Neuronal stem cell (in vitro differentiated cells): ENCODE measurements at regions not wholly inside any gene's neighbourhood (a gene's known extent, or its start where the extent isn't known, plus 50 kb on each side); places are given as distances from the start of the nearest gene placed in this dataset.

ENCODE experiments used
- DNase-seq: peaks from one replicate; pipeline ENCODE4 v3.0.0-alpha.2; 2013; ENCODE audit warnings: low spot score
- H2AFZ ChIP-seq: one replicate; pipeline ENCODE4 v1.6.1; 2013; ENCODE audit warnings: mild to moderate bottlenecking, low read length, inconsistent platforms
- H2AK5ac ChIP-seq: 2 replicates; pipeline ENCODE4 v1.6.1; 2013; ENCODE audit warnings: low read depth, mild to moderate bottlenecking, inconsistent platforms, low read length, moderate library complexity, mixed read lengths
- H2BK120ac ChIP-seq: 2 replicates; pipeline ENCODE4 v1.6.1; 2013; ENCODE audit warnings: low read depth, mild to moderate bottlenecking, inconsistent platforms, low read length, moderate library complexity, mixed read lengths
- H2BK12ac ChIP-seq: one replicate; pipeline ENCODE4 v1.6.1; 2013; ENCODE audit warnings: low read length, inconsistent platforms
- H2BK15ac ChIP-seq: 2 replicates; pipeline ENCODE4 v1.6.1; 2013; ENCODE audit warnings: mild to moderate bottlenecking, low read length, inconsistent platforms, mixed read lengths
- H2BK5ac ChIP-seq: one replicate; pipeline ENCODE4 v1.6.1; 2013; ENCODE audit warnings: inconsistent platforms, mild to moderate bottlenecking, low read length, moderate library complexity
- H3K14ac ChIP-seq: one replicate; pipeline ENCODE4 v1.6.1; 2013; ENCODE audit warnings: low read length, inconsistent platforms
- H3K18ac ChIP-seq: 2 replicates; pipeline ENCODE4 v1.6.1; 2013; ENCODE audit warnings: low read length, inconsistent platforms
- H3K23ac ChIP-seq: 2 replicates; pipeline ENCODE4 v1.6.1; 2013; ENCODE audit warnings: low read depth, mild to moderate bottlenecking, mixed read lengths, low read length, inconsistent platforms; ENCODE audit not compliant: poor library complexity
- H3K27ac ChIP-seq: replicated peaks from 3 replicates; pipeline ENCODE4 v1.5.1; 2013; ENCODE audit warnings: low read length, inconsistent platforms
- H3K27me3 ChIP-seq, 3 experiments: 2 replicates each; pipeline ENCODE4 v1.6.1; 2013; ENCODE audit warnings: low read length in 3 of 3, mild to moderate bottlenecking in 2 of 3, inconsistent platforms in 1 of 3, low read depth in 1 of 3, mixed read lengths in 1 of 3, moderate library complexity in 1 of 3; ENCODE audit not compliant: control insufficient read depth in 3 of 3, insufficient read depth in 3 of 3
- H3K36me3 ChIP-seq, 2 donors: replicated peaks in 1 of 2; 2 replicates each; pipeline ENCODE4 v1.6.1; 2013; ENCODE audit warnings: low read length in 2 of 2; ENCODE audit not compliant: control insufficient read depth in 2 of 2, insufficient read depth in 2 of 2
- H3K4ac ChIP-seq: 2 replicates; pipeline ENCODE4 v1.6.1; 2013; ENCODE audit warnings: inconsistent platforms, mild to moderate bottlenecking, low read length, moderate library complexity
- H3K4me1 ChIP-seq, 2 donors: 1 replicate in 1 of 2; 2 replicates in 1 of 2; pipeline ENCODE4 v1.6.1; 2013; ENCODE audit warnings: low read length in 2 of 2, low read depth in 1 of 2; ENCODE audit not compliant: control insufficient read depth in 2 of 2, insufficient read depth in 1 of 2
- H3K4me2 ChIP-seq: one replicate; pipeline ENCODE4 v1.6.1; 2013; ENCODE audit warnings: mild to moderate bottlenecking, low read length, inconsistent platforms; ENCODE audit not compliant: insufficient read depth, poor library complexity, severe bottlenecking
- H3K4me3 ChIP-seq, 2 donors: 2 replicates each; pipeline ENCODE4 v1.5.1; 2013; ENCODE audit warnings: low read length in 2 of 2, mild to moderate bottlenecking in 2 of 2, inconsistent platforms in 1 of 2, moderate library complexity in 1 of 2
- H3K79me1 ChIP-seq: one replicate; pipeline ENCODE4 v1.6.1; 2013; ENCODE audit warnings: low read depth, mild to moderate bottlenecking, inconsistent platforms, low read length, moderate library complexity
- H3K9ac ChIP-seq: one replicate; pipeline ENCODE4 v1.6.1; 2013; ENCODE audit warnings: mild to moderate bottlenecking, low read depth, low read length, inconsistent platforms; ENCODE audit not compliant: poor library complexity
- H3K9me3 ChIP-seq, 2 donors: replicated peaks in 1 of 2; 2 replicates each; pipeline versions ENCODE3 to v1.6.1; 2013; ENCODE audit warnings: low read length in 2 of 2, mild to moderate bottlenecking in 2 of 2, inconsistent platforms in 1 of 2, low read depth in 1 of 2, mixed read lengths in 1 of 2, moderate library complexity in 1 of 2; ENCODE audit not compliant: control insufficient read depth in 2 of 2, insufficient read depth in 1 of 2
- H4K8ac ChIP-seq: one replicate; pipeline ENCODE4 v1.6.1; 2013; ENCODE audit warnings: low read depth, mild to moderate bottlenecking, inconsistent platforms, low read length, moderate library complexity
- H4K91ac ChIP-seq: one replicate; pipeline ENCODE4 v1.6.1; 2013; ENCODE audit warnings: low read length, low read depth, mild to moderate bottlenecking, inconsistent platforms; ENCODE audit not compliant: poor library complexity
- WGBS, 2 donors: extraction: QIAGEN DNeasy Blood & Tissue Kit; methylation state at CpG; one replicate each; pipeline ENCODE4 v1.1.7; 2013; ENCODE audit warnings: missing lambda C conversion rate in 2 of 2, mixed read lengths in 1 of 2; ENCODE audit not compliant: insufficient read length in 2 of 2, insufficient replicate concordance in 1 of 2; ENCODE audit errors: extremely low coverage in 2 of 2; 5-methylcytosine and 5-hydroxymethylcytosine counted together

GRCh38 chr3:15932348-15933300 is 134.8 kb upstream of the ANKRD28 start:
- Histone ChIP-seq H3K27ac (no peak overlapping the region), H3K4me2 (no peak overlapping the region), H3K4ac (no peak overlapping the region), H4K8ac (no peak overlapping the region), H3K23ac (no peak overlapping the region), H2BK5ac (no peak overlapping the region), H3K27me3 (peaks cover 0 to 31% (median 0%) of the 10 kb centered on the region in 3 experiments), H2BK120ac (no peak overlapping the region), H2AK5ac (no peak overlapping the region), H3K14ac (no peak overlapping the region), H2BK12ac (no peak overlapping the region), H3K9ac (no peak overlapping the region), H3K4me1 (peaks cover 11 to 15% of the 10 kb centered on the region in 2 donors), H3K18ac (no peak overlapping the region), H4K91ac (no peak overlapping the region), H3K4me3 (no peak overlapping the region), H3K9me3 (peaks cover 0 to 2% of the 10 kb centered on the region in 2 donors), H2AFZ (no peak overlapping the region), H3K79me1 (no peaks in the 10 kb centered on the region), H2BK15ac (no peak overlapping the region), H3K36me3 (peaks cover 0 to 1% of the 10 kb centered on the region in 2 donors)
- DNase-seq = no peak
- WGBS, 2 donors = no CpG with 5 or more reads among the region's 7 CpGs

DNA sequence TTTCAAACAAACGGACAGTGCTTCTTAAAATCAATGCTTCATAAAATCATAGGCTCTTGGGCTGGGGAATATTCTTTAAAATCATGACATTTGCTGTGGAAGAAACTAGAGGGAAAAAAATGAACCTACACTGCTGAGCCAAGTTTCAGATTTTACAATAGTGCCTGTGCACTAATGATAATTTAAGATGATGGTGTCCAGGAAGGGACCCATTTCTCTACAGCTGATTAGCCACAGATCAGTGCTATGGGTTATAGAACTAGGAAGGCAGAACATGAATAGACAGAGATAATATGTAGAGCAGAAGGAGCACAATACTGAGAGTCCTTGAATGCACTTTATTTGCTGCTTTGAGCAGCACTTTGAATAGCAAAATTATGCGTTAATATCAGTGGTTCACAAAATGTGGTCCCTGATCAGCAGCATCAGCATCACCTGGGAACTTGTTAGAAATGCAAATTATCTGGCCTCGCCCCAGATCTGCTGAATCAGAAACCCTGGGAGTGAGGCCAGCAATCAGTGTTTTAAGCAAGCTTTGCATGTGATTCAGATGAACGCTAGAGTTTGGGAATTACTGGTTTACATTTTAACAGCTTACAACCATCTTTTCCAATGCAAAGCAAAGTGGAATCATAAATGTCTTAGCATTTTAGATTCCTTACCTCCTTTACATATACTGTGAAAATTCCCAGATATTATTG is 135.8 kb upstream of the ANKRD28 start:
- Histone ChIP-seq H3K4me3 (no peak overlapping the region), H3K36me3 (no peaks in the 10 kb centered on the region), H3K9ac (no peak overlapping the region), H3K23ac (no peak overlapping the region), H3K9me3 (no peaks in the 10 kb centered on the region), H3K18ac (no peak overlapping the region), H3K79me1 (no peaks in the 10 kb centered on the region), H2BK15ac (no peak overlapping the region), H2BK12ac (no peak overlapping the region), H3K27me3 (peaks cover 0 to 27% (median 0%) of the 10 kb centered on the region in 3 experiments), H3K4ac (no peak overlapping the region), H4K91ac (no peak overlapping the region), H2BK5ac (no peak overlapping the region), H3K4me2 (no peak overlapping the region), H3K27ac (no peak overlapping the region), H3K14ac (no peak overlapping the region), H3K4me1 (peaks cover 11 to 15% of the 10 kb centered on the region in 2 donors), H4K8ac (no peak overlapping the region), H2BK120ac (no peak overlapping the region), H2AK5ac (no peak overlapping the region), H2AFZ (no peak overlapping the region)
- WGBS, 2 donors = no CpG with 5 or more reads among the region's 4 CpGs
- DNase-seq = no peak

- no peak overlapping the region for H3K18ac ChIP-seq
- H2BK15ac ChIP-seq = no peak overlapping the region
- no peak overlapping the region for H2AFZ ChIP-seq
- no peaks in the 10 kb centered on the region for H3K79me1 ChIP-seq
- peaks cover 8 to 15% of the 10 kb centered on the region in 2 donors for H3K4me1 ChIP-seq
- no peak overlapping the region for H2BK12ac ChIP-seq
- no peak overlapping the region for H4K91ac ChIP-seq
- no peak overlapping the region for H3K23ac ChIP-seq
- H2AK5ac ChIP-seq = no peak overlapping the region
- no peak overlapping the region for H3K14ac ChIP-seq
- no peak overlapping the region for H2BK5ac ChIP-seq
- no peak overlapping the region for H2BK120ac ChIP-seq
- H3K4ac ChIP-seq = no peak overlapping the region
- no peaks in the 10 kb centered on the region for H3K9me3 ChIP-seq
- no peaks in the 10 kb centered on the region for H3K36me3 ChIP-seq
- H3K9ac ChIP-seq = no peak overlapping the region
- no peak overlapping the region for H3K4me2 ChIP-seq
- WGBS, 2 donors = no CpG with 5 or more reads among the region's 6 CpGs
- no peak for DNase-seq
- no peak overlapping the region for H3K27ac ChIP-seq
- H3K4me3 ChIP-seq = no peak overlapping the region
- H4K8ac ChIP-seq = no peak overlapping the region
- H3K27me3 ChIP-seq = peaks cover 0 to 27% (median 0%) of the 10 kb centered on the region in 3 experiments
These were observed 136.8 kb upstream of the ANKRD28 start for GRCh38 chr3:15934389-15935195.
